Neural cell (in vitro differentiated cells): ENCODE measurements at regions not wholly inside any gene's neighbourhood (a gene's known extent, or its start where the extent isn't known, plus 50 kb on each side); places are given as distances from the start of the nearest gene placed in this dataset.

Source experiments
- H2AFZ ChIP-seq: fragments of 200-600, 300-800 bp; sonication (generic), shearing (Covaris generic); 2 replicates; pipeline ENCODE4 v1.6.0; 2014; ENCODE audit warnings: low read depth, mild to moderate bottlenecking, antibody characterized with exemption, low read length, moderate library complexity
- H3F3A ChIP-seq: fragments of 200-600 bp; shearing (Covaris generic); 2 replicates; pipeline ENCODE4 v1.6.1; 2016; ENCODE audit warnings: mild to moderate bottlenecking, moderate library complexity, mixed read lengths, antibody characterized with exemption, low read length; ENCODE audit not compliant: insufficient read depth, poor library complexity, severe bottlenecking
- H3K27ac ChIP-seq: fragments of 200-600, 300-800 bp; sonication (generic), shearing (Covaris generic); 2 replicates; pipeline ENCODE4 v1.5.1; 2014; ENCODE audit warnings: mild to moderate bottlenecking, low read length, moderate library complexity
- H3K27me3 ChIP-seq: fragments of 300-800, 200-600 bp; sonication (generic), shearing (Covaris generic); 2 replicates; pipeline ENCODE4 v1.6.0; 2014; ENCODE audit warnings: mild to moderate bottlenecking, low read depth, low read length, moderate library complexity; ENCODE audit not compliant: insufficient read depth
- H3K36me3 ChIP-seq: fragments of 300-800, 200-600 bp; sonication (generic), shearing (Covaris generic); 2 replicates; pipeline ENCODE4 v1.5.1; 2014; ENCODE audit warnings: mild to moderate bottlenecking, antibody characterized with exemption, low read length, moderate library complexity; ENCODE audit not compliant: insufficient read depth
- H3K4me2 ChIP-seq: fragments of 300-800, 200-600 bp; sonication (generic), shearing (Covaris generic); 2 replicates; pipeline ENCODE4 v1.6.0; 2014; ENCODE audit warnings: mild to moderate bottlenecking, low read length
- H3K4me3 ChIP-seq: fragments of 300-800, 200-600 bp; sonication (generic), shearing (Covaris generic); 2 replicates; pipeline ENCODE4 v1.5.1; 2014; ENCODE audit warnings: mild to moderate bottlenecking, low read length, moderate library complexity
- H3K79me2 ChIP-seq: fragments of 200-600 bp; shearing (Covaris generic); replicated peaks from 2 replicates; pipeline ENCODE4 v1.6.0; 2014; ENCODE audit warnings: mild to moderate bottlenecking, low read length, moderate library complexity; ENCODE audit not compliant: insufficient read depth
- H3K9ac ChIP-seq: fragments of 300-800, 200-600 bp; sonication (generic), shearing (Covaris generic); 2 replicates; pipeline ENCODE4 v1.6.1; 2016; ENCODE audit warnings: mild to moderate bottlenecking, low read length, mixed read lengths
- H3K9me2 ChIP-seq: fragments of 200-600 bp; shearing (Covaris generic); 2 replicates; pipeline ENCODE4 v1.6.1; 2016; ENCODE audit warnings: mild to moderate bottlenecking, low read length, mixed read lengths; ENCODE audit not compliant: insufficient read depth
- H3K9me3 ChIP-seq: fragments of 200-600, 300-800 bp; sonication (generic), shearing (Covaris generic); 2 replicates; pipeline ENCODE4 v1.6.1; 2016; ENCODE audit warnings: mild to moderate bottlenecking, mixed run types, low read length, moderate library complexity, mixed read lengths
- H4K20me1 ChIP-seq: fragments of 200-600 bp; shearing (Covaris generic); 2 replicates; pipeline ENCODE4 v1.6.1; 2016; ENCODE audit warnings: mild to moderate bottlenecking, mixed run types; ENCODE audit not compliant: insufficient read depth
- CTCF ChIP-seq: fragments of 450-650 bp; IDR thresholded peaks from 2 replicates; pipeline ENCODE4 v1.5.1; 2014; ENCODE audit warnings: antibody characterized with exemption, mild to moderate bottlenecking, moderate library complexity; ENCODE audit not compliant: poor library complexity, severe bottlenecking
- EP300 ChIP-seq: fragments of 450-650 bp; conservative IDR thresholded peaks from 2 replicates; pipeline ENCODE4 v1.6.1; 2014; ENCODE audit warnings: antibody characterized with exemption, mild to moderate bottlenecking, moderate library complexity; ENCODE audit not compliant: poor library complexity, severe bottlenecking
- EZH2 ChIP-seq: fragments of 200-600, 300-800 bp; shearing (Covaris generic), sonication (generic); IDR thresholded peaks from 2 replicates; pipeline ENCODE4 v1.6.1; 2014; ENCODE audit warnings: antibody characterized with exemption, low read length, borderline replicate concordance, mild to moderate bottlenecking; ENCODE audit not compliant: insufficient read depth, poor library complexity, severe bottlenecking
- MXI1 ChIP-seq: fragments of 450-650 bp; conservative IDR thresholded peaks from 2 replicates; pipeline ENCODE4 v1.6.1; 2014; ENCODE audit warnings: antibody characterized with exemption, mild to moderate bottlenecking; ENCODE audit not compliant: poor library complexity, severe bottlenecking
- POLR2AphosphoS5 ChIP-seq: IDR thresholded peaks from 2 replicates; pipeline ENCODE4 v1.6.1; 2012
- RAD21 ChIP-seq: fragments of 450-650 bp; conservative IDR thresholded peaks from 2 replicates; pipeline ENCODE4 v1.6.1; 2014; ENCODE audit warnings: antibody characterized with exemption, mild to moderate bottlenecking, moderate library complexity
- SMC3 ChIP-seq: fragments of 450-650 bp; conservative IDR thresholded peaks from 2 replicates; pipeline ENCODE4 v1.6.1; 2014; ENCODE audit warnings: antibody characterized with exemption, mild to moderate bottlenecking, moderate library complexity; ENCODE audit not compliant: poor library complexity
- TAF1 ChIP-seq: IDR thresholded peaks from 2 replicates; pipeline ENCODE4 v1.6.1; 2012; ENCODE audit warnings: low read depth
- TF ChIP-seq, protein P1 (sequence below): IDR thresholded peaks from 2 replicates; pipeline ENCODE4 v1.6.1; 2012; ENCODE audit warnings: borderline replicate concordance

DNA sequence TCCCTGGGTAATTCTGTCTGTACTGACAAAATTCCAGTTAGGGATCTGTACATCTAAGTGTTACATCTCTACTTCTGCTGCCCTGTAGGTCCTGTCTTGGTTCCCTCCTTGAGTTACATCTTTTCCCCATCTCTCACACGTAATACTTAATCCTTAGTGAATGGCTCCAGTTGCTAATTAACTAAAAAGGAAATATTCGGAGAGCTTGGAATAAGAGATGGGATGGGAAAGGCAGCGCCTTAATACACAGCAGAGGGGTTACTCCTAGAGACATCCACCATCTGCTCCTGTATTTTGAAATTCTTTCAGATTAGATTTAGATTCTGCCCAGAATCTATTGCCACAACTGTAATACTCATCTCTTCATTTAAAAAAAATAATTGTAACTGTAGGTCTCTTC, 384.0 kb downstream of the SAMD5 start:
- no peaks in the 10 kb centered on the region for H3K36me3 ChIP-seq
- no peaks in the 10 kb centered on the region for H3K27me3 ChIP-seq
- TF ChIP-seq, protein P1, sequence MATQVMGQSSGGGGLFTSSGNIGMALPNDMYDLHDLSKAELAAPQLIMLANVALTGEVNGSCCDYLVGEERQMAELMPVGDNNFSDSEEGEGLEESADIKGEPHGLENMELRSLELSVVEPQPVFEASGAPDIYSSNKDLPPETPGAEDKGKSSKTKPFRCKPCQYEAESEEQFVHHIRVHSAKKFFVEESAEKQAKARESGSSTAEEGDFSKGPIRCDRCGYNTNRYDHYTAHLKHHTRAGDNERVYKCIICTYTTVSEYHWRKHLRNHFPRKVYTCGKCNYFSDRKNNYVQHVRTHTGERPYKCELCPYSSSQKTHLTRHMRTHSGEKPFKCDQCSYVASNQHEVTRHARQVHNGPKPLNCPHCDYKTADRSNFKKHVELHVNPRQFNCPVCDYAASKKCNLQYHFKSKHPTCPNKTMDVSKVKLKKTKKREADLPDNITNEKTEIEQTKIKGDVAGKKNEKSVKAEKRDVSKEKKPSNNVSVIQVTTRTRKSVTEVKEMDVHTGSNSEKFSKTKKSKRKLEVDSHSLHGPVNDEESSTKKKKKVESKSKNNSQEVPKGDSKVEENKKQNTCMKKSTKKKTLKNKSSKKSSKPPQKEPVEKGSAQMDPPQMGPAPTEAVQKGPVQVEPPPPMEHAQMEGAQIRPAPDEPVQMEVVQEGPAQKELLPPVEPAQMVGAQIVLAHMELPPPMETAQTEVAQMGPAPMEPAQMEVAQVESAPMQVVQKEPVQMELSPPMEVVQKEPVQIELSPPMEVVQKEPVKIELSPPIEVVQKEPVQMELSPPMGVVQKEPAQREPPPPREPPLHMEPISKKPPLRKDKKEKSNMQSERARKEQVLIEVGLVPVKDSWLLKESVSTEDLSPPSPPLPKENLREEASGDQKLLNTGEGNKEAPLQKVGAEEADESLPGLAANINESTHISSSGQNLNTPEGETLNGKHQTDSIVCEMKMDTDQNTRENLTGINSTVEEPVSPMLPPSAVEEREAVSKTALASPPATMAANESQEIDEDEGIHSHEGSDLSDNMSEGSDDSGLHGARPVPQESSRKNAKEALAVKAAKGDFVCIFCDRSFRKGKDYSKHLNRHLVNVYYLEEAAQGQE, result no peak
- no peak for TF ChIP-seq RAD21
- TF ChIP-seq SMC3, result no peak
- no peak for TF ChIP-seq EZH2
- no peak for TF ChIP-seq CTCF
- no peak for TF ChIP-seq TAF1
- TF ChIP-seq EP300, result no peak
- no peak for TF ChIP-seq POLR2AphosphoS5
- no peak for TF ChIP-seq MXI1
- no peaks in the 10 kb centered on the region for H3K9me2 ChIP-seq
- no peak overlapping the region for H2AFZ ChIP-seq
- no peak overlapping the region for H3K4me3 ChIP-seq
- H3K27ac ChIP-seq, result no peak overlapping the region
- no peak overlapping the region for H3K4me2 ChIP-seq
- no peaks in the 10 kb centered on the region for H3F3A ChIP-seq
- no peak overlapping the region for H3K9ac ChIP-seq
- H3K79me2 ChIP-seq, result no peaks in the 10 kb centered on the region
- H4K20me1 ChIP-seq, result no peaks in the 10 kb centered on the region
- H3K9me3 ChIP-seq, result no peaks in the 10 kb centered on the region

DNA sequence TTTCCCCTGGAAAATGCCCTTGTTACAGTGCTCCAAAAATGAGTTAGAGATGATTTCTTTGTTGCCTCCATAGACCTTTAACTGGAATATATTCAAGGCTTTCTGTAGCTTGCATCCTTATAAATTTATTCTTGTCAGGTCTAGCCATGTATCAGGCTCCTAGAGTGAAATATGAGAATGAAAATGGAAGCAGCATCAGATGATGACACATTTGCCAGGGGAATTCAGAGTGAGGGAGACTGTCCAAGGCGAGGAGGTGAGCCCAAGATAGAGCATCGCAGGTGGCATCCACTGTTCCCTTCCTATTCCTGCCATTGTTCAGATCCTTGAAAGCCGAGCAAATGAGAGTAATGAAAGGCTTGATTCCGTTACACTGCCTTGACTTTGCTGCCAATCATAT, 386.8 kb downstream of the SAMD5 start:
- no peak overlapping the region for H3K4me2 ChIP-seq
- TF ChIP-seq RAD21, result no peak
- no peak for TF ChIP-seq TAF1
- TF ChIP-seq MXI1, result no peak
- no peak for TF ChIP-seq SMC3
- TF ChIP-seq EP300, result no peak
- no peak for TF ChIP-seq POLR2AphosphoS5
- TF ChIP-seq EZH2, result no peak
- no peak for TF ChIP-seq CTCF
- TF ChIP-seq, protein P1, result no peak
- H4K20me1 ChIP-seq, result no peaks in the 10 kb centered on the region
- no peak overlapping the region for H3K27ac ChIP-seq
- no peaks in the 10 kb centered on the region for H3F3A ChIP-seq
- no peaks in the 10 kb centered on the region for H3K27me3 ChIP-seq
- no peaks in the 10 kb centered on the region for H3K9me3 ChIP-seq
- no peaks in the 10 kb centered on the region for H3K36me3 ChIP-seq
- no peaks in the 10 kb centered on the region for H3K9me2 ChIP-seq
- H3K4me3 ChIP-seq, result no peak overlapping the region
- no peak overlapping the region for H3K9ac ChIP-seq
- H2AFZ ChIP-seq, result no peak overlapping the region
- H3K79me2 ChIP-seq, result no peaks in the 10 kb centered on the region
